ENCODE measurements at regions not wholly inside any gene's neighbourhood (a gene's known extent, or its start where the extent isn't known, plus 50 kb on each side); places are given as distances from the start of the nearest gene placed in this dataset.

GRCh38 chr14:106820119-106820518, 1293.7 kb downstream of the TMEM121 start:
- no peak for DNase-seq

- no peak for DNase-seq
Observed at GRCh38 chr14:106821119-106821518, 1294.7 kb downstream of the TMEM121 start.

- DNase-seq = no peak
Observed at GRCh38 chr14:106822905-106823304, 1296.5 kb downstream of the TMEM121 start.

- no peak for DNase-seq
Observed at GRCh38 chr14:106823552-106823951, 1297.2 kb downstream of the TMEM121 start.

- no peak for DNase-seq
Observed at GRCh38 chr14:106826833-106827369, 1300.5 kb downstream of the TMEM121 start.

- peak; percentile 16 for DNase-seq
Observed at GRCh38 chr14:106831322-106831720, 1304.9 kb downstream of the TMEM121 start.

- no peak for DNase-seq
Observed at GRCh38 chr14:106837870-106838269, 1311.5 kb downstream of the TMEM121 start.

GRCh38 chr14:106838991-106839769, 1312.8 kb downstream of the TMEM121 start:
- no peak for DNase-seq

GRCh38 chr14:106840258-106840657, 1313.9 kb downstream of the TMEM121 start:
- DNase-seq = no peak

GRCh38 chr14:106840991-106841390, 1314.6 kb downstream of the TMEM121 start:
- no peak for DNase-seq

GRCh38 chr14:106841701-106842100, 1315.3 kb downstream of the TMEM121 start:
- DNase-seq = no peak

GRCh38 chr14:106842687-106843086, 1316.3 kb downstream of the TMEM121 start:
- DNase-seq = no peak

GRCh38 chr14:106843386-106843785, 1317.0 kb downstream of the TMEM121 start:
- no peak for DNase-seq

- DNase-seq = peak; percentile 59
Observed at GRCh38 chr14:106843951-106844483, 1317.6 kb downstream of the TMEM121 start.

- DNase-seq = peak; percentile 72
Observed at GRCh38 chr14:106844608-106845285, 1318.4 kb downstream of the TMEM121 start.

- DNase-seq = no peak
Observed at GRCh38 chr14:106845286-106846087, 1319.1 kb downstream of the TMEM121 start.

GRCh38 chr14:106846218-106846617, 1319.8 kb downstream of the TMEM121 start:
- DNase-seq = no peak

- peak; percentile 10 for DNase-seq
Observed at GRCh38 chr14:106848330-106849121, 1322.1 kb downstream of the TMEM121 start.

GRCh38 chr14:106850913-106851825, 1324.8 kb downstream of the TMEM121 start:
- DNase-seq = no peak

- peak; percentile 68 for DNase-seq
Observed at GRCh38 chr14:106872611-106873446, 1346.4 kb downstream of the TMEM121 start.
